B cell (primary cell): ENCODE measurements at regions not wholly inside any gene's neighbourhood (a gene's known extent, or its start where the extent isn't known, plus 50 kb on each side); places are given as distances from the start of the nearest gene placed in this dataset.

Experiments used
- ATAC-seq: fragments of 200-7000 bp; cut with Tn5 transposase; one replicate; pipeline ENCODE4 v1.10.0; 2021; ENCODE audit warnings: low read depth, mild to moderate bottlenecking, moderate number of reproducible peaks, moderate library complexity
- CTCF ChIA-PET: fragments of 350-600 bp; sonication (Branson Sonifier 250); formaldehyde crosslinking; loops from one replicate; lab custom pipeline; 2021; ENCODE audit warnings: antibody characterized with exemption, inconsistent platforms; lab: Charles Lee
- POLR2A ChIA-PET: fragments of 350-600 bp; sonication (Branson Sonifier 250); formaldehyde crosslinking; loops from one replicate; lab custom pipeline; 2021; ENCODE audit warnings: antibody characterized with exemption; lab: Charles Lee
- DNase-seq: peaks from one replicate; pipeline ENCODE4 v3.0.0; 2013
- H2AFZ ChIP-seq: 2 replicates; pipeline ENCODE4 v1.6.1; 2012; ENCODE audit warnings: mild to moderate bottlenecking, low read depth, low read length; ENCODE audit not compliant: insufficient read depth, poor library complexity, severe bottlenecking
- H3K27ac ChIP-seq, 2 donors: 1 replicate in 1 of 2; 2 replicates in 1 of 2; pipeline ENCODE4 v1.5.1; 2012 to 2013; ENCODE audit warnings: low read length in 2 of 2, mild to moderate bottlenecking in 2 of 2, moderate library complexity in 1 of 2
- H3K27me3 ChIP-seq, 4 experiments: fragments of 200-600 bp in 1 of 4; sonication (generic) in 1 of 4; replicated peaks in 1 of 4; 1 replicate in 2 of 4; 2 replicates in 2 of 4; pipeline versions ENCODE4 v1.6.1 to v1.7.0; 2013 to 2016; ENCODE audit warnings: low read length in 3 of 4, mild to moderate bottlenecking in 2 of 4, mixed read lengths in 1 of 4, moderate library complexity in 1 of 4; ENCODE audit not compliant: insufficient read depth in 4 of 4, control insufficient read depth in 3 of 4; ENCODE audit errors: control extremely low read depth in 1 of 4
- H3K36me3 ChIP-seq, 2 experiments: replicated peaks in 1 of 2; 1 replicate in 1 of 2; 2 replicates in 1 of 2; pipeline versions ENCODE4 v1.6.1 to v1.7.1; 2013; ENCODE audit warnings: low read length in 1 of 2; ENCODE audit not compliant: insufficient read depth in 2 of 2, control insufficient read depth in 1 of 2; ENCODE audit errors: control extremely low read depth in 1 of 2, extremely low read depth in 1 of 2
- H3K4me1 ChIP-seq, 2 donors: fragments of 200-600 bp in 1 of 2; sonication (generic) in 1 of 2; 1 replicate in 1 of 2; 2 replicates in 1 of 2; pipeline versions ENCODE4 v1.5.1 to v1.6.1; 2013 to 2017; ENCODE audit warnings: low read length in 2 of 2; ENCODE audit not compliant: control insufficient read depth in 2 of 2, insufficient read depth in 2 of 2
- H3K4me2 ChIP-seq: replicated peaks from 2 replicates; pipeline ENCODE3; 2012; ENCODE audit warnings: mild to moderate bottlenecking, low read depth, low read length; ENCODE audit not compliant: poor library complexity, severe bottlenecking
- H3K4me3 ChIP-seq, 5 experiments: fragments of 200-600 bp in 1 of 5; sonication (generic) in 1 of 5; 1 replicate in 3 of 5; 2 replicates in 2 of 5; pipeline versions ENCODE4 v1.5.1 to v1.7.0; 2011 to 2016; ENCODE audit warnings: low read length in 4 of 5, mild to moderate bottlenecking in 4 of 5, low read depth in 2 of 5, control low read depth in 1 of 5, moderate library complexity in 1 of 5; ENCODE audit not compliant: insufficient read depth in 1 of 5; ENCODE audit errors: control extremely low read depth in 1 of 5, extremely low read depth in 1 of 5
- H3K79me2 ChIP-seq: fragments of 200-600 bp; sonication (generic); one replicate; pipeline ENCODE4 v1.6.0; 2016; ENCODE audit warnings: low read length; ENCODE audit not compliant: control insufficient read depth, insufficient read depth
- H3K9ac ChIP-seq: fragments of 200-600 bp; sonication (generic); 2 replicates; pipeline ENCODE4 v1.6.1; 2017; ENCODE audit warnings: mild to moderate bottlenecking, low read length, moderate library complexity
- H3K9me3 ChIP-seq, 3 donors: one replicate each; pipeline versions ENCODE4 v1.6.1 to v1.7.1; 2013; ENCODE audit warnings: low read length in 2 of 3; ENCODE audit not compliant: control insufficient read depth in 2 of 3, insufficient read depth in 1 of 3; ENCODE audit errors: control extremely low read depth in 1 of 3
- H4K20me1 ChIP-seq: 2 replicates; pipeline ENCODE4 v1.6.0; 2012; ENCODE audit warnings: mild to moderate bottlenecking, low read length; ENCODE audit not compliant: insufficient read depth, control insufficient read depth, poor library complexity, severe bottlenecking
- H3K27ac Mint-ChIP-seq: one replicate; pipeline ENCODE4 v1.8.0; 2021; ENCODE audit warnings: mixed read lengths
- H3K27me3 Mint-ChIP-seq: one replicate; pipeline ENCODE4 v1.8.0; 2021; ENCODE audit warnings: mixed read lengths
- H3K4me1 Mint-ChIP-seq: one replicate; pipeline ENCODE4 v1.8.0; 2021; ENCODE audit warnings: mixed read lengths
- H3K4me3 Mint-ChIP-seq: one replicate; pipeline ENCODE4 v1.8.0; 2021; ENCODE audit warnings: mixed read lengths
- H3K9me3 Mint-ChIP-seq: one replicate; pipeline ENCODE4 v1.8.0; 2022; ENCODE audit warnings: mixed read lengths; ENCODE audit not compliant: insufficient read depth
- CTCF ChIP-seq: fragments of 200-600 bp; IDR thresholded peaks from one replicate; pipeline ENCODE4 v1.8.0; 2022; ENCODE audit warnings: antibody characterized with exemption, mild to moderate bottlenecking
- EZH2 ChIP-seq: IDR thresholded peaks from 2 replicates; pipeline ENCODE4 v1.6.1; 2012; ENCODE audit warnings: borderline replicate concordance, low read depth, mild to moderate bottlenecking, moderate library complexity, low read length; ENCODE audit not compliant: insufficient read depth, poor library complexity, severe bottlenecking
- WGBS: methylation state at CpG from one replicate; pipeline ENCODE4 v1.1.5; 2013; ENCODE audit warnings: missing lambda C conversion rate; ENCODE audit not compliant: insufficient coverage; 5-methylcytosine and 5-hydroxymethylcytosine counted together
- intact Hi-C: fragments of 100-400 bp; cut with micrococcal nuclease; formaldehyde crosslinking; loops from one replicate; pipeline ENCODE4 v1.10.0; 2022

- no peaks in the 10 kb centered on the region for H3K79me2 ChIP-seq
Observed at GRCh38 chr6:66245231-66245630, 538.2 kb upstream of the EYS start.

GRCh38 chr6:66238851-66239250 is 531.8 kb upstream of the EYS start:
- no peaks in the 10 kb centered on the region for H3K4me1 ChIP-seq
- no peak overlapping the region for H3K27ac ChIP-seq
- TF ChIP-seq CTCF (no peak), EZH2 (no peak)
- H4K20me1 ChIP-seq = no peaks in the 10 kb centered on the region
- Mint-ChIP-seq H3K9me3 (no peaks in the 10 kb centered on the region), H3K27me3 (no peaks in the 10 kb centered on the region), H3K4me1 (no peaks in the 10 kb centered on the region), H3K4me3 (no peak overlapping the region), H3K27ac (no peak overlapping the region)
- peaks cover 0 to 2% (median 1%) of the 10 kb centered on the region in 3 donors for H3K9me3 ChIP-seq
- no peak overlapping the region for H3K4me3 ChIP-seq
- ChIA-PET CTCF (no interaction called here), POLR2A (no interaction called here)
- no peak overlapping the region for H3K9ac ChIP-seq
- no peak overlapping the region for H3K4me2 ChIP-seq
- WGBS = no CpG with 5 or more reads among the region's 2 CpGs
- DNase-seq = no peak
- intact Hi-C loops = no loop called here
- H3K36me3 ChIP-seq = no peaks in the 10 kb centered on the region
- no peaks in the 10 kb centered on the region for H3K79me2 ChIP-seq
- no peak for ATAC-seq
- no peaks in the 10 kb centered on the region for H3K27me3 ChIP-seq
- H2AFZ ChIP-seq = no peak overlapping the region

More at GRCh38 chr6:66245231-66245630, 538.2 kb upstream of the EYS start:
- Histone ChIP-seq H3K9me3 (no peaks in the 10 kb centered on the region), H3K27ac (no peak overlapping the region), H3K9ac (no peak overlapping the region), H2AFZ (no peak overlapping the region), H3K36me3 (no peaks in the 10 kb centered on the region), H3K4me3 (no peak overlapping the region), H3K27me3 (no peaks in the 10 kb centered on the region), H4K20me1 (no peaks in the 10 kb centered on the region), H3K4me1 (no peaks in the 10 kb centered on the region), H3K4me2 (no peak overlapping the region)
- DNase-seq (no peak), ATAC-seq (no peak)
- intact Hi-C loops = no loop called here
- Mint-ChIP-seq H3K9me3 (peaks cover 5% of the 10 kb centered on the region), H3K27me3 (no peaks in the 10 kb centered on the region), H3K4me1 (no peaks in the 10 kb centered on the region), H3K4me3 (no peak overlapping the region), H3K27ac (no peak overlapping the region)
- ChIA-PET POLR2A (no interaction called here), CTCF (no interaction called here)
- TF ChIP-seq CTCF (no peak), EZH2 (no peak)
- WGBS = no CpG with 5 or more reads among the region's 1 CpG
